Tibial nerve (tissue), 4 donors: ENCODE measurements at regions not wholly inside any gene's neighbourhood (a gene's known extent, or its start where the extent isn't known, plus 50 kb on each side); places are given as distances from the start of the nearest gene placed in this dataset.
A peak's percentile ranks its signal among the peaks of the same experiment; 100 is the strongest.

Source experiments
- DNase-seq, 2 donors: peaks; one replicate each; pipeline ENCODE4 v3.0.0-alpha.2; 2019; ENCODE audit warnings: low spot score in 2 of 2
- H3K27ac ChIP-seq, 4 donors: fragments of 200-600 bp; sonication (generic) in 3 of 4; one replicate each; pipeline ENCODE4 v1.5.1; 2017 to 2019; ENCODE audit warnings: mild to moderate bottlenecking in 1 of 4
- H3K27me3 ChIP-seq, 2 donors: fragments of 200-600 bp; sonication (generic) in 1 of 2; one replicate each; pipeline versions ENCODE4 v1.5.1 to v1.6.0; 2017 to 2019
- H3K36me3 ChIP-seq, 3 donors: fragments of 200-600 bp; sonication (generic); one replicate each; pipeline ENCODE4 v1.5.1; 2018 to 2019
- H3K4me1 ChIP-seq, 4 donors: fragments of 200-600 bp; sonication (generic) in 3 of 4; one replicate each; pipeline ENCODE4 v1.5.1; 2017 to 2019
- H3K4me3 ChIP-seq, 4 donors: fragments of 200-600 bp; sonication (generic) in 3 of 4; one replicate each; pipeline ENCODE4 v1.5.1; 2017 to 2019; ENCODE audit warnings: mild to moderate bottlenecking in 1 of 4, moderate library complexity in 1 of 4
- H3K9me3 ChIP-seq, 4 donors: fragments of 200-600 bp; sonication (generic) in 3 of 4; one replicate each; pipeline ENCODE4 v1.5.1; 2017 to 2019
- CTCF ChIP-seq, 5 experiments: fragments of 200-600 bp in 3 of 5; fragments of 450-650 bp in 2 of 5; sonication (generic) in 3 of 5; IDR thresholded peaks; one replicate each; pipeline ENCODE4 v1.5.1; 2016 to 2019; ENCODE audit warnings: antibody characterized with exemption in 5 of 5, mild to moderate bottlenecking in 3 of 5, moderate library complexity in 2 of 5
- EP300 ChIP-seq, 2 donors: sonication (generic); formaldehyde crosslinking; IDR thresholded peaks; one replicate each; pipeline ENCODE4 v1.6.1; 2017; ENCODE audit warnings: antibody characterized with exemption in 2 of 2, mild to moderate bottlenecking in 1 of 2
- POLR2A ChIP-seq, 2 donors: fragments of 450-650 bp; IDR thresholded peaks; one replicate each; pipeline ENCODE4 v1.6.1; 2017; ENCODE audit warnings: antibody characterized with exemption in 2 of 2, mild to moderate bottlenecking in 2 of 2, moderate library complexity in 2 of 2
- WGBS, 2 donors: methylation state at CpG; one replicate each; pipeline ENCODE4 v1.1.5; 2018; 5-methylcytosine and 5-hydroxymethylcytosine counted together

GRCh38 chr11:112841729-112842128, 119.5 kb upstream of the NCAM1 start:
- TF ChIP-seq CTCF (IDR thresholded peaks at IDR 0.05) (no peak), EP300 (IDR thresholded peaks at IDR 0.05) (no peak)
- no peak for DNase-seq
- Histone ChIP-seq H3K4me3 (no peak overlapping the region), H3K4me1 (peaks cover 0 to 3% (median under 1%) of the 10 kb centered on the region in 4 donors), H3K36me3 (no peaks in the 10 kb centered on the region), H3K9me3 (no peaks in the 10 kb centered on the region), H3K27me3 (no peaks in the 10 kb centered on the region), H3K27ac (no peak overlapping the region)
- WGBS, 2 donors, result 60 to 64% methylated on average over 3 of the region's 3 CpGs

GRCh38 chr11:112842151-112842550, 119.1 kb upstream of the NCAM1 start:
- H3K36me3 ChIP-seq, result no peaks in the 10 kb centered on the region
- H3K27me3 ChIP-seq, result no peaks in the 10 kb centered on the region
- no peak overlapping the region for H3K4me3 ChIP-seq
- WGBS, 2 donors, result 88 to 92% methylated on average over 4 of the region's 4 CpGs
- no peak for DNase-seq
- H3K9me3 ChIP-seq, result no peaks in the 10 kb centered on the region
- H3K4me1 ChIP-seq, result no peaks in the 10 kb centered on the region
- no peak overlapping the region for H3K27ac ChIP-seq
- TF ChIP-seq CTCF (IDR thresholded peaks at IDR 0.05), result no peak

GRCh38 chr11:112844517-112844916, 116.7 kb upstream of the NCAM1 start:
- Histone ChIP-seq H3K4me1 (no peaks in the 10 kb centered on the region), H3K27me3 (no peaks in the 10 kb centered on the region), H3K4me3 (no peak overlapping the region), H3K27ac (peak overlapping the region in 2 of 4 donors; percentile 73 to 74), H3K9me3 (no peaks in the 10 kb centered on the region), H3K36me3 (no peaks in the 10 kb centered on the region)
- no peak for DNase-seq
- peak in 1 of 2 donors; percentile 49 for TF ChIP-seq EP300 (IDR thresholded peaks at IDR 0.05)
- TF ChIP-seq POLR2A (IDR thresholded peaks at IDR 0.05), result no peak

GRCh38 chr11:112847568-112847967, 113.7 kb upstream of the NCAM1 start:
- Histone ChIP-seq H3K27me3 (no peaks in the 10 kb centered on the region), H3K36me3 (no peaks in the 10 kb centered on the region), H3K27ac (no peak overlapping the region), H3K4me3 (no peak overlapping the region), H3K4me1 (no peaks in the 10 kb centered on the region), H3K9me3 (no peaks in the 10 kb centered on the region)
- WGBS, 2 donors, result 90 to 100% methylated on average over 4 of the region's 4 CpGs
- DNase-seq, result no peak
- TF ChIP-seq CTCF (IDR thresholded peaks at IDR 0.05) (no peak), POLR2A (IDR thresholded peaks at IDR 0.05) (no peak), EP300 (IDR thresholded peaks at IDR 0.05) (no peak)

DNA sequence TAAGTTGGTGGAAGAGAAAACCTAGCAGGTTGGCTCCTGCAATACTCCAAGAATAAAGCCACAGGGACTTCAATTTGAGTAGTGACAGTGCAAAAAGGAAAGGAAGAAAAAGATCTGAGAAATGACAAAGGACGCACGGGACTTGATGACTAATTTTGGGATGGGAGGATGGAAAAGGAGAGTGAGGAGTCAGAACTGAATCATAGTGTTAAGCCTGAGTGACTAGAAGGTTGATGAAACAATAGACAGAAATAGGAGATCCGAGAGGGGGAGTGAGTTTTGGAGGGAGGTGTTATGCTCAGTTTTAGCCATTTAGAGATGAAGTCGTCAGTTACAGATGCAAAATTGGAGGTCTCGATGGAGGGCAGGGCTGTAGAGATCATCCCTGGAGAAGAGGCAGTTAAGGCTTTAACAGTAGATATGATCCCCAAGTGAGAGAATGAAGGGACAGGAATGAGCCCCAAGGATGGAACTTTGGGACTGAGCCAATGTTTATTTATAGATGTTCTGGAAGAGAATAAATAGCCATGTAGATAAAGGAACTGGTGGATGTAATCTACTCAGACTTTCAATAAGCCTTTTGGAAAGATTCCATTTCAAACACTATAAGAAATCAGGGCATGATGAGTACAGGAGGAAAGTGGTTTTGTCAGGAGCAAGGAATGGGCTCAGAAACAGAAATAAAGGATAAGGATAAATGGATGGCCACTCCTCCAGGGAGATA, 108.9 kb upstream of the NCAM1 start:
- no peak overlapping the region for H3K4me3 ChIP-seq
- no peak for TF ChIP-seq EP300 (IDR thresholded peaks at IDR 0.05)
- no peak for TF ChIP-seq CTCF (IDR thresholded peaks at IDR 0.05)
- TF ChIP-seq POLR2A (IDR thresholded peaks at IDR 0.05), result no peak
- no peaks in the 10 kb centered on the region for H3K4me1 ChIP-seq
- H3K9me3 ChIP-seq, result no peaks in the 10 kb centered on the region
- no peak overlapping the region for H3K27ac ChIP-seq
- H3K27me3 ChIP-seq, result no peaks in the 10 kb centered on the region
- H3K36me3 ChIP-seq, result no peaks in the 10 kb centered on the region
- 59 to 67% methylated on average over 5 of the region's 5 CpGs for WGBS, 2 donors
- DNase-seq, result no peak

DNA sequence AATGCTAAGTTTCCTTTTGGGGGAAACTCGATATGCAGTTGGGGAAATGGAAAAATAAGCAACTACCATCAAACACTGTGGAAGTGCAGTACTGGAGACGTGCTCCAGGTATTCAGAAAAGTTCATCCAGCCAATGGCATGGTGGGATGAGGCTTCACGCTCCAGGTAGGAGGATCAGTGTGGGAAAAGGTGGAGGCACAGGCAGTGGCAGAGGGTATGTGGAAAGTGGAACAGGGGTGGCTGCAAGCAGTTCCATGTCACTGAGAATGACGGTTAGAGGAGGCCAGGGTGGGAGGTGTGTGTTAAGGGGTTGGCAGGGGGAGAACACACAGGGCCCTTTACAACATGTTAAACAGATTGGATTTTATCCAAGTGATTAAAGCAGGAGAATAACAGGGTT, 105.1 kb upstream of the NCAM1 start:
- 77 to 84% methylated on average over 4 of the region's 4 CpGs for WGBS, 2 donors
- H3K4me1 ChIP-seq, result no peaks in the 10 kb centered on the region
- H3K27me3 ChIP-seq, result no peaks in the 10 kb centered on the region
- no peak for DNase-seq
- no peak overlapping the region for H3K4me3 ChIP-seq
- peaks cover 0 to 9% (median 0%) of the 10 kb centered on the region in 4 donors for H3K9me3 ChIP-seq
- H3K36me3 ChIP-seq, result no peaks in the 10 kb centered on the region
- H3K27ac ChIP-seq, result no peak overlapping the region
- TF ChIP-seq CTCF (IDR thresholded peaks at IDR 0.05) (no peak), EP300 (IDR thresholded peaks at IDR 0.05) (no peak), POLR2A (IDR thresholded peaks at IDR 0.05) (no peak)
